Liver (tissue), 3 donors: ENCODE measurements at regions not wholly inside any gene's neighbourhood (a gene's known extent, or its start where the extent isn't known, plus 50 kb on each side); places are given as distances from the start of the nearest gene placed in this dataset.

Experiments
- EGR1 ChIP-seq, 2 donors: IDR thresholded peaks; 2 replicates each; pipeline ENCODE4 v1.6.1; 2016 to 2018; ENCODE audit warnings: antibody characterized with exemption in 2 of 2, low read depth in 2 of 2
- GABPA ChIP-seq, 2 donors: IDR thresholded peaks in 1 of 2; conservative IDR thresholded peaks in 1 of 2; 2 replicates each; pipeline ENCODE4 v1.6.1; 2016; ENCODE audit warnings: antibody characterized with exemption in 2 of 2, mild to moderate bottlenecking in 1 of 2, moderate library complexity in 1 of 2
- HNF4A ChIP-seq, 2 donors: conservative IDR thresholded peaks; 2 replicates each; pipeline ENCODE4 v1.6.1; 2016; ENCODE audit warnings: antibody characterized with exemption in 2 of 2, mild to moderate bottlenecking in 2 of 2
- JUND ChIP-seq, 2 donors: IDR thresholded peaks; 2 replicates each; pipeline ENCODE4 v1.6.1; 2016; ENCODE audit warnings: antibody characterized with exemption in 2 of 2
- MAX ChIP-seq: IDR thresholded peaks from 2 replicates; pipeline ENCODE4 v1.6.1; 2016; ENCODE audit warnings: antibody characterized with exemption
- RAD21 ChIP-seq, 2 donors: IDR thresholded peaks; 2 replicates each; pipeline ENCODE4 v1.6.1; 2016; ENCODE audit warnings: antibody characterized with exemption in 2 of 2, mild to moderate bottlenecking in 2 of 2
- TAF1 ChIP-seq: conservative IDR thresholded peaks from 2 replicates; pipeline ENCODE4 v1.6.1; 2016; ENCODE audit warnings: antibody characterized with exemption, mild to moderate bottlenecking
- TF ChIP-seq, protein P1 (sequence below): IDR thresholded peaks from 2 replicates; pipeline ENCODE4 v1.6.1; 2016; ENCODE audit warnings: antibody characterized with exemption, mild to moderate bottlenecking
- TF ChIP-seq, protein P2 (sequence below): fragments of 150-350 bp; IDR thresholded peaks from 2 replicates; pipeline ENCODE4 v1.5.1; 2017; ENCODE audit warnings: improper control_type of control experiment, low read depth, low read length; ENCODE audit not compliant: missing input control
- donor health status: healthy.
- donor health status: healthy.

DNA sequence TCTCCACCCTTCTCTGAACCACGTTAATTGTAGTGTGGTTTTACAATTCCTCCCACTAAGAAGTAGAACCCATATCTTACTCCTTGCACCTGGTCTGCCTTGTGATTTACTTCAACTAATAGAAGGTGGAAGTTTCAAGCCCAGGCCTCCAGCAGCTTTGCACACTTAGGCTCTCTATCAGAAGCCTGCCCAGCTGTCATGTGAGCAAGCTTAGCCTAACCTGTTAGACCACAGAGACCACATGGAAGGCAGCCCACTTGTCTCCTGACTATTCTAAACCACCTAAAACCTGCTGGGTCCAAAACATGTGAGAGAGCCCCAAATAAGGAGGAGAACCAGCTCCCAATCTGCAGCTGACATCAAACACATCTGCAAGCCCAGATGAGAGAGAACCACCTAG lies 127.6 kb upstream of the BTBD3 start:
- TF ChIP-seq, protein P1, sequence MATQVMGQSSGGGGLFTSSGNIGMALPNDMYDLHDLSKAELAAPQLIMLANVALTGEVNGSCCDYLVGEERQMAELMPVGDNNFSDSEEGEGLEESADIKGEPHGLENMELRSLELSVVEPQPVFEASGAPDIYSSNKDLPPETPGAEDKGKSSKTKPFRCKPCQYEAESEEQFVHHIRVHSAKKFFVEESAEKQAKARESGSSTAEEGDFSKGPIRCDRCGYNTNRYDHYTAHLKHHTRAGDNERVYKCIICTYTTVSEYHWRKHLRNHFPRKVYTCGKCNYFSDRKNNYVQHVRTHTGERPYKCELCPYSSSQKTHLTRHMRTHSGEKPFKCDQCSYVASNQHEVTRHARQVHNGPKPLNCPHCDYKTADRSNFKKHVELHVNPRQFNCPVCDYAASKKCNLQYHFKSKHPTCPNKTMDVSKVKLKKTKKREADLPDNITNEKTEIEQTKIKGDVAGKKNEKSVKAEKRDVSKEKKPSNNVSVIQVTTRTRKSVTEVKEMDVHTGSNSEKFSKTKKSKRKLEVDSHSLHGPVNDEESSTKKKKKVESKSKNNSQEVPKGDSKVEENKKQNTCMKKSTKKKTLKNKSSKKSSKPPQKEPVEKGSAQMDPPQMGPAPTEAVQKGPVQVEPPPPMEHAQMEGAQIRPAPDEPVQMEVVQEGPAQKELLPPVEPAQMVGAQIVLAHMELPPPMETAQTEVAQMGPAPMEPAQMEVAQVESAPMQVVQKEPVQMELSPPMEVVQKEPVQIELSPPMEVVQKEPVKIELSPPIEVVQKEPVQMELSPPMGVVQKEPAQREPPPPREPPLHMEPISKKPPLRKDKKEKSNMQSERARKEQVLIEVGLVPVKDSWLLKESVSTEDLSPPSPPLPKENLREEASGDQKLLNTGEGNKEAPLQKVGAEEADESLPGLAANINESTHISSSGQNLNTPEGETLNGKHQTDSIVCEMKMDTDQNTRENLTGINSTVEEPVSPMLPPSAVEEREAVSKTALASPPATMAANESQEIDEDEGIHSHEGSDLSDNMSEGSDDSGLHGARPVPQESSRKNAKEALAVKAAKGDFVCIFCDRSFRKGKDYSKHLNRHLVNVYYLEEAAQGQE = no peak
- TF ChIP-seq, protein P2, sequence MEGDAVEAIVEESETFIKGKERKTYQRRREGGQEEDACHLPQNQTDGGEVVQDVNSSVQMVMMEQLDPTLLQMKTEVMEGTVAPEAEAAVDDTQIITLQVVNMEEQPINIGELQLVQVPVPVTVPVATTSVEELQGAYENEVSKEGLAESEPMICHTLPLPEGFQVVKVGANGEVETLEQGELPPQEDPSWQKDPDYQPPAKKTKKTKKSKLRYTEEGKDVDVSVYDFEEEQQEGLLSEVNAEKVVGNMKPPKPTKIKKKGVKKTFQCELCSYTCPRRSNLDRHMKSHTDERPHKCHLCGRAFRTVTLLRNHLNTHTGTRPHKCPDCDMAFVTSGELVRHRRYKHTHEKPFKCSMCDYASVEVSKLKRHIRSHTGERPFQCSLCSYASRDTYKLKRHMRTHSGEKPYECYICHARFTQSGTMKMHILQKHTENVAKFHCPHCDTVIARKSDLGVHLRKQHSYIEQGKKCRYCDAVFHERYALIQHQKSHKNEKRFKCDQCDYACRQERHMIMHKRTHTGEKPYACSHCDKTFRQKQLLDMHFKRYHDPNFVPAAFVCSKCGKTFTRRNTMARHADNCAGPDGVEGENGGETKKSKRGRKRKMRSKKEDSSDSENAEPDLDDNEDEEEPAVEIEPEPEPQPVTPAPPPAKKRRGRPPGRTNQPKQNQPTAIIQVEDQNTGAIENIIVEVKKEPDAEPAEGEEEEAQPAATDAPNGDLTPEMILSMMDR = no peak
- TF ChIP-seq MAX = no peak
- TF ChIP-seq TAF1 = no peak
- TF ChIP-seq GABPA (IDR thresholded peaks at IDR 0.05 in 1 of 2, conservative IDR thresholded peaks at IDR 0.05 in 1 of 2) = no peak
- no peak for TF ChIP-seq EGR1 (IDR thresholded peaks at IDR 0.05; ENCODE audit: low read depth in 2 of 2)
- TF ChIP-seq HNF4A (conservative IDR thresholded peaks at IDR 0.05) = no peak
- no peak for TF ChIP-seq RAD21 (IDR thresholded peaks at IDR 0.05)
- no peak for TF ChIP-seq JUND (IDR thresholded peaks at IDR 0.05)
